Stimulated activated CD8-positive, alpha-beta memory T cell treated with anti-CD3 and anti-CD28 coated beads, Interleukin-2, amount 100 ng/mL, for 1 hour (primary cell): ENCODE measurements at regions not wholly inside any gene's neighbourhood (a gene's known extent, or its start where the extent isn't known, plus 50 kb on each side); places are given as distances from the start of the nearest gene placed in this dataset.

Experiments
- DNase-seq, 2 donors: peaks; one replicate each; pipeline ENCODE4 v3.0.0-alpha.2; 2020; ENCODE audit warnings: low read depth in 2 of 2

DNA sequence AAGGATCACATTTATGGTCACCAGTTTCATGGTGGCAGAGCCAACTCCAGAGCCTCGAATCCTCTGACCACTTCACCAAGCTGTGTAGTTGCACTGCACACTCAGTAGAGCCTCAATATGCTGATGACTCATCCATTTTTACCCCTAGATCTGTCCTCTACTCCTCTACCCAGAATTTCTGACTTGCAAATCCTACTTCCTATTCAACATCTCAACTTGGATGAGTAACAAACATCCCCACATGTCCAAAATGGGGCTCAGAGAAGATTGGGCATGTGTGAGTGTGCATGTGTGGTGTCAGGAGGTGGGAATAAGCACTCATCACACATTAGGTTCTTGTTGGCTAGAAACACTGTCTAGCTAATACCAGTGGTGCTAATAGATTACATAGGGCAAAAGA is 57.8 kb upstream of the IGFBP2 start:
- DNase-seq, result no peak

DNA sequence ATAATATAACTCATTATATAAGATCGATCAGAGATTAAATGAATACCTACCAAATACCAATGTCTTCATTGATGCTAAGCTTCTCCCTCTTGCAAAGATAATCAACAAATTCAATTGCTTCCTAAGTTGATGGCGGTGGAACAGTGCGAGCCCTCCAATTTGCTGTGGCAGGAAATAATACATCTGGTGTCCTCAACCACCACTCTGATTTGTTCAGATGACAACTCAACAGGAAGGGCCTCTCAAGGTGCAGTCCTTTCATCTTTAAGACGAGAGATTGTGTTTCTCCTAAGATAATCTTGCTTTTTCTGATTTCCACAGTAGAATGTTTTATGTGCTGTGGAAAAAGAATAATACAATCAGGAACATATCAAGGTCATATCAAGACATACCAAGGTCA is 56.6 kb upstream of the IGFBP2 start:
- DNase-seq, result no peak

- no peak for DNase-seq
These were observed 54.9 kb upstream of the IGFBP2 start for GRCh38 chr2:216578325-216578724.

DNA sequence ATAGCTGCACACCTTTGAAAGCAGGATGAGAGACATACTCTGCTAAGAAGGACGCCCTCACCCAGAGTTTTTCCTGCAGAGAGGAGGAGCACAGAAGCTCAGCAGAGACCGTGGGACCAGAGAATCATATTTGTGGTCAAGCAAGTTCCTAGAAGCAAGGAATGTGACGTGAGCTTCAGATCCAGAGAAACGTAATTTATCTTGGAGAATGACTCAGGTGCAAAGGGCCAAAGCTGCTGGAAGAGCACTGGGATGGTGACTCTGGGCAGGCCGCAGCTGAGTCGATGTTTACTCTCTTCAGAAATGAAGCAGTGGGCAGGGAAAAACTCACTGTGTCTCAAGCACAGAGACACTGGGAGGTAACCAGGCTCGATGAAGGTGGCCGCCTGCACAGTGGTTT is 50.1 kb upstream of the IGFBP2 start:
- DNase-seq, result no peak
